ENCODE measurements at regions not wholly inside any gene's neighbourhood (a gene's known extent, or its start where the extent isn't known, plus 50 kb on each side); places are given as distances from the start of the nearest gene placed in this dataset.
A peak's percentile ranks its signal among the peaks of the same experiment; 100 is the strongest.
"Not testable (repeated sequence)": the region's sequence is repeated elsewhere in the genome, so short reads cannot be mapped to it uniquely, and the experiment has no call there.

DNA sequence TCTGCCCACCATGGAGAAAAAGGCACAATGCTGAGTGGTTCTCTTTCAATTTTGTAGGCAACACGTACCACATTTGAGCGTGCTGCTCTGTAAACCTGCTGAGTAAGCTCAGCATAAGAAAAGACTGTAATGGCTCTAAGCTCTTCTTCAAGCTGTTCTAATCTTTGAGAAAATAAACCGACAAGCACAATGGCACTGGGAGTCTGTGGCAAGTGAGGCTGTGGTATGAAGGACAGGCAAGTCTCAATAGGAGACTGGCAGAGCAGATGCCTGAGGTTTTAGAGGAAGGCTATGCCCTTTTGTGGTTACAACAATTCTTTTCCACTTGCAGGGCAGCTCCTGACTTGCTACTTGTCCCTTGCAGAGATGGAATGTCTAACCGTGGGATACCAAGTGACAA, 136.7 kb upstream of the EXOC2 start:
- Mint-ChIP-seq H3K4me3 (no peak overlapping the region), H3K27me3 (peaks cover 56% of the 10 kb centered on the region), H3K4me1 (peaks cover 9% of the 10 kb centered on the region), H3K9me3 (peaks cover 37 to 50% of the 10 kb centered on the region in 2 donors), H3K27ac (no peak overlapping the region)
- ATAC-seq (no peak), DNase-seq (no peak)

DNA sequence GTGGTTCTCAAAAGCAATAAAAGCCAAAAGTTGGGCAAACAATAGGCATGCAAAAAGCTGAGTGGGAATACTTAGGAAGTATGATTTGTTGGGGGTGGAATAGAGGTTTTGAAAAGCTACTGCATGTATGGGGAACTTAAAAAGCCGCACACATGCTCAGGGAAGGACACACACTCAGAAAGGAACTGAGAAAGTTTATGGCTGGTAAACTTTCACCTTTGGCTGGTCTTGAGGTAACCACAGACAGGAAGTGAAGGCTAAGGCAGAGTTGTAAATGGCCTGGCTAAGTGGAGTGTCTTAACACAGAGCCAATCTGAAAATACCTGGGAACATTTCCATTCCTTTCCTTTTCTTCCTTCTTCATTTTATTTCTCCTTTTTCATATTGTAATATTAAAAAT, 134.5 kb upstream of the EXOC2 start:
- no peak overlapping the region for H3K4me3 Mint-ChIP-seq
- no peak overlapping the region for H3K27ac Mint-ChIP-seq
- peaks cover 26 to 42% of the 10 kb centered on the region in 2 donors for H3K9me3 Mint-ChIP-seq
- peak; percentile 71 for ATAC-seq
- peaks cover 9% of the 10 kb centered on the region for H3K4me1 Mint-ChIP-seq
- peaks cover 57% of the 10 kb centered on the region for H3K27me3 Mint-ChIP-seq
- DNase-seq, result no peak

DNA sequence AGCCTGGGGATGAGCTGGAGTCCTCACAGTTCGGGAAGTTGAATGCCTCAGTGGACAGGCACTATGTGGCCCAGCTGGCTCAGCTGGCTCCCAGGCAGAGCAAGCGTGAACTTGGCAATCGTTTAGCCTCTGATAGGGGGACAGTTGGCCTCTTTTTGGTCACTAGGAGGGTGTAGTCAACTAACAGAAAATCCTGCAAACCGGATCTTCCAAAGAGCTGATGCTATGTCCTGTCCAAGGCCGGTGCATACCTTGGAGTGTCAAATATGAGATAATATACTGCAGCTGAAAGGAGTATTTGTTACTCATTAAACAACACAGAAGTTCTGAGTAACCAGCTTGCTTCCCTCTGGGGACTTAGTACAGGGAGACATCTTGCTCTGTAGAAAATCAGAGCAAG, 126.2 kb upstream of the EXOC2 start:
- H3K4me3 Mint-ChIP-seq, result no peak overlapping the region
- ATAC-seq (no peak), DNase-seq (no peak)
- peaks cover 42% of the 10 kb centered on the region for H3K4me1 Mint-ChIP-seq
- H3K27me3 Mint-ChIP-seq, result peaks cover 17% of the 10 kb centered on the region
- H3K9me3 Mint-ChIP-seq, result no peaks in the 10 kb centered on the region
- H3K27ac Mint-ChIP-seq, result no peak overlapping the region

DNA sequence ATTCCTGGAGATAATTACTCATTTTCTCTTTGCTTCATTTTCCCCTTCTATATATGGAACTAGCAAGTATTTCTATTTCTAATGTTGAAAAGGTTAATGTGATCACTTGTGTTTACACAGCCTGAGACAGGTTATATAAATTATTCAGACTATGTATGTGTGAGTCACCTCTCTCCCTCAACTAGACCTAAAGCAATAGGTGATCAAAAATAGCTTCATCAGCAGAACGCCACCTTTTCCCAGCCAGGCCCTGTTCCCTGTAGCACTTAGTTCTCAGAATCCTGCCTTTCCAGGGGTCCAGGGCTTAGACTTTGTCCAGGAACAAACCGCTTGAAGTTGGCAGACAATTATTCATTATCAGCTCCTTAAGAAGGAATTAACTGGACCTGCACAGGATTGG, 125.3 kb upstream of the EXOC2 start:
- DNase-seq (no peak), ATAC-seq (no peak)
- Mint-ChIP-seq H3K9me3 (no peaks in the 10 kb centered on the region), H3K4me3 (no peak overlapping the region), H3K4me1 (peaks cover 42% of the 10 kb centered on the region), H3K27ac (no peak overlapping the region), H3K27me3 (peaks cover 17% of the 10 kb centered on the region)

DNA sequence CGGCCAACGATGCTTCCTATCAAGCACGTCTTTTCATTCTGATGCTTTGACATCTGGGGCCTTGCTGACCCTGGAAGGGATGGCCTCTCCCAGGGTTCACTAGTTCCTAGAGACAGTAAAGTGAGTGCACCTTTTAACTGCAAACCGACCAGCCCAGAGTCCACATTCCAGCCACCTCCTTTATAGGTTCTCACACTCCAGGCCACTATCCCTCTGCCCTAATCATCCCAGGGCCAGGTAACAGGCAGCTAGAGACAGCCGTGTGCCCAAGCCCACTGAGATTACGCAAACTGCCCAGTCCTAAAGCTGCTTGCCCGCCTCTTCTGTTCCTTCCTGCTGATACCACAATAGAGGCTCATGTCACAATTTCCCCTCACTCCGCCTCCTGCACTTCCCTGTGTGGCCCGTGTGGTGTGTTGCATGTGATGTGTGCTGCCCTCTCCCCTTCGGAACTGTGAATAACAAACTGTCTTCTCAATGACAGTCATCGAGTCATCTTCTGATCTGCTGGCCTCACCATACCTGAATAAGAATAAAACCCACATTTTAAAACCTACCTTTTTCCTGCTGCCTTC, 123.7 kb upstream of the EXOC2 start:
- ATAC-seq, result peak; percentile 99
- DNase-seq, result peak; percentile 40 to 77
- Mint-ChIP-seq H3K4me3 (peak overlapping the region in 1 of 2 donors; percentile 3), H3K9me3 (no peaks in the 10 kb centered on the region), H3K4me1 (peaks cover 42% of the 10 kb centered on the region), H3K27ac (peak overlapping the region in 1 of 2 donors; percentile 20), H3K27me3 (peaks cover 8% of the 10 kb centered on the region)

DNA sequence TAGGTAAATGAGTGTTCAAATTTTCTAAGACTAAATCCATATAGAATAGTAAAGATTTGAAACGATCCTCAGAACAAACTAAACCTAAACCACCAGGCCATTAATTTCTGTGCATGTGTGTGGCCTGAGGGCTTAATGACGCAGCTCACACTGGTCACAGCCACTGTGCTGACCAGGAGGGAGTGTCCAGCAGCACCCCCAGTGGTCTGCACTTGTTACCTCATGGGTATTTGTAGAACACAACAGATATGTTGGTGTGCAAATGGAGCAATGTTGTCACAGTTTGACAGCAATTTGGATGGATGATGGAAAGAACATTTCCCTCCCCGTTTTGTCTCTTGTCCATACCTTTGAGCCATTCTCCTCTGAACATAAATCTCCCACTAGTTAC, 122.4 kb upstream of the EXOC2 start:
- Mint-ChIP-seq H3K9me3 (no peaks in the 10 kb centered on the region), H3K4me3 (no peak overlapping the region), H3K27ac (peak overlapping the region in 1 of 2 donors; percentile 34), H3K4me1 (peaks cover 42% of the 10 kb centered on the region), H3K27me3 (no peaks in the 10 kb centered on the region)
- no peak for ATAC-seq
- no peak for DNase-seq

DNA sequence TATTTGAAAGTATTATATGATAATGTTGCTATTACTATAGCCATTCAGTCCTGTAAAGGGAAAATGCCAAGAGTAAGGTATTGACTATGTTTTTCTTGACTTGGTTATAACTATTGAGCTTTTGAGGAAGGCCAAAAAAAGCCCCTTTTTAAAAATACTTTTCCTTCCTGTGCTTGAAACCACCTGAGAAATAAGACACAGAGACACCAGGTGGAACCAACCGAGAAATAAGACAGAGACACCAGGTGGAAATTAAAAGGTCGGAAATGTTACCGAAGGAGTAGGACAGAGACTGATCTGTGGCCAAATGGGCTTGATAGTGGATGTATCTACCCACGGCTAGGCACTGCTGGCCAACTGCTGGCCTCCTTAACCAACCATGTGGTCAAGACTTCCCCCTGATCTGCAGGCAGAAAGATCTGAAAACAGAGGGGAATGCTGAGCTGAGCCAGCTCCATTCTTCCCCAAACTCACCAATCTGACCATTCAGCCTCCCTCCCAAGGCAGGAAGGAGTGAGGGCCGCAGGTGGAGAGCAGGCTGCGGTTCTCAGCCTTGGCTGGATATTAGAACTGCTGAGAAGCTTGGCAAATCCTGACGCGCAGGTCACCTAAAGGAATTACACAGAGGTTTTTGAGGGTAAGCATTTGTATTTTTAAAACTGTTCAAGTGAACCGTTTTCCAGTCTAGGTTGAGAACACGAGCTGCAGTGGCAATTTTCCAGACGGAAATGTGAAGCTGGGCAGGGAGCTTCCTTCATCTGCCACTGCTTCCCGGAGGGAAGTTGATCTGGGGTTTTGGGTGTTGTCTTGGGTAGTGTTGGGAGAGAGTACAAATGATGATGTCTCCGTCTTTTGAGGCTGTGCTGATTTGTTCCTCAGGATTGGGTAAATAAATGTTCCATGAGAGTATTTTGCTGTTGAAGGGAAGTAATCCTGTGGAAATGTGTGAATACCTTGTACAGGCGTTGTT, 121.7 kb upstream of the EXOC2 start:
- DNase-seq (no peak), ATAC-seq (no peak)
- H3K27ac Mint-ChIP-seq, result peak overlapping the region in 1 of 2 donors; percentile 34
- H3K27me3 Mint-ChIP-seq, result no peaks in the 10 kb centered on the region
- no peaks in the 10 kb centered on the region for H3K9me3 Mint-ChIP-seq
- no peak overlapping the region for H3K4me3 Mint-ChIP-seq
- H3K4me1 Mint-ChIP-seq, result peaks cover 42% of the 10 kb centered on the region

DNA sequence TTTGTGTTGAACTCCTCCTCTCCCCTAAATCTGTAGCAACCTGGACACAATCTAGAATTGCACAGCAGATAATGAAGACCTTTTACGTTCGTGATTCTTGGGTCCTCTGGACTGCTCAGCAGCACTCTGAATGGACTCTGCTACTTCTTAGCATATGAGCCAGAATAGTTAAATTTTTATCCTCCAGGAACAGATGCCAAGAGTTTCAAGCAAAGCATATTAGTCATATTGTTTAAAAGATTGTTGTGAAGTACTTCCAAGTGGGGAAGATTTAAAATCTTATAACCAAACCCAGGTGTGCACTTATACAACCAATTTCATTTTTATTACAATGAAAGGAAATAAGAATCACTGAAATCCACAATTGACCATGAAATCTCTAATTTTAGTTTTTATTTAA, 118.9 kb upstream of the EXOC2 start:
- Mint-ChIP-seq H3K9me3 (no peaks in the 10 kb centered on the region), H3K4me3 (no peak overlapping the region), H3K27ac (no peak overlapping the region), H3K27me3 (no peaks in the 10 kb centered on the region), H3K4me1 (peaks cover 20% of the 10 kb centered on the region)
- ATAC-seq (no peak), DNase-seq (no peak)

DNA sequence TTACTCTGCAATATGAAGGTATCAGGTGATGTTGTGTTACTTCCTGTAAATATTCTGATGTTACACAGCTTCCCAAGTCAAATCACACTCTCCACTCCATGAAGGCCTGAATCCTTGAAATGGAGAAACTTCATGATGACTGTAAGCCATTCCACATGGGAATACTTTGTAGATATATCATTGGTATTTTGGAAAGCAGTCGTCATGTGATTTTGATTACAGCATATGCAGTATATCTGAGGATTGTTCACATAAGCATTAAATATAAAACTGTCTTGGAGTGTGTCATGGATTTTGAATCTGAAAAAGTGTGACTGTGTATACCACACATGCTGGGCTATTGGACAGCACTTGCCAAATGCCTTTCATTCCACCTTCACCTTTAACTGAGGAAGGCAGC, 118.3 kb upstream of the EXOC2 start:
- no peak for ATAC-seq
- no peaks in the 10 kb centered on the region for H3K9me3 Mint-ChIP-seq
- no peak overlapping the region for H3K27ac Mint-ChIP-seq
- peaks cover 14% of the 10 kb centered on the region for H3K4me1 Mint-ChIP-seq
- no peaks in the 10 kb centered on the region for H3K27me3 Mint-ChIP-seq
- no peak for DNase-seq
- no peak overlapping the region for H3K4me3 Mint-ChIP-seq

DNA sequence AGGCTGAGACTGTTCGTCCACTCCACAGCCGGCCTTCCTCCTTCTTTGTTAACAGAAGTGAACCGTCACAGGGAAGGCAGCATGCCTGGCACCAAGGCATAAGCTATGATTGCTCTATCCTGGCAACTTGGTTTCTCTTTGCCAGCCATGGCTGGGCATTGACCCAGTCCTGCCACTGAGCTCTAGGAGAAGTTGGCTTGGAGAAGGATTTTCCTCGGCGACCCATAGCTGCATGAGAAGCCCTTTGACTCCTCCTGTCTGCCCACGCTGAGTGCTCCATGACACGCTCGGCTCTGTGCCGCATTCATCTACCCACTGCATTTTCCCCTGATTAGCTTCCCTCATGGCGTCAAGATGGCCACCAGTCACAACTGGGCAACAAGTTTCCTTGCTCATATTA, 111.8 kb upstream of the EXOC2 start:
- DNase-seq (no peak), ATAC-seq (no peak)
- Mint-ChIP-seq H3K4me1 (no peaks in the 10 kb centered on the region), H3K27ac (no peak overlapping the region), H3K27me3 (peaks cover 10% of the 10 kb centered on the region), H3K4me3 (no peak overlapping the region), H3K9me3 (no peaks in the 10 kb centered on the region)

DNA sequence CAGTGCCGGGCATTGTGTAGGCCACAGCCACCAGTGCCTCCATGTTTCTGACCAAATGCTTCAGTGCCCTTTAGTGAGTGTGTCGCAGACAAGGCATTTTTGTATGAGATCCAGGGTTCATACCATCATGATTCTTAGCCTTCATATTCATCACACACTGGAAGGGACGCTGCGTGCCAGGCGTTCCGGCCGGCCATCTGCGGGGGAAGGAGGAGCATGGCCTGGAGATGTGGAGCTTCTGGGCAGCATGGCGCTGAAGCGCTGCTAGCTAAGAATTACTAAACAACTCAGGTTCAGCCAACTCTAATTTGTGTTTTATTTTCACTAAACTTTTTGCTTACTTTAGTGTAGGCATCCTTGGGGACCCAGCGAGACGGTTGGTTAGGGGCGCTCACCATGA, 111.4 kb upstream of the EXOC2 start:
- H3K4me3 Mint-ChIP-seq, result no peak overlapping the region
- DNase-seq, result no peak
- no peak for ATAC-seq
- no peak overlapping the region for H3K27ac Mint-ChIP-seq
- H3K27me3 Mint-ChIP-seq, result peaks cover 15% of the 10 kb centered on the region
- no peaks in the 10 kb centered on the region for H3K4me1 Mint-ChIP-seq
- no peaks in the 10 kb centered on the region for H3K9me3 Mint-ChIP-seq

DNA sequence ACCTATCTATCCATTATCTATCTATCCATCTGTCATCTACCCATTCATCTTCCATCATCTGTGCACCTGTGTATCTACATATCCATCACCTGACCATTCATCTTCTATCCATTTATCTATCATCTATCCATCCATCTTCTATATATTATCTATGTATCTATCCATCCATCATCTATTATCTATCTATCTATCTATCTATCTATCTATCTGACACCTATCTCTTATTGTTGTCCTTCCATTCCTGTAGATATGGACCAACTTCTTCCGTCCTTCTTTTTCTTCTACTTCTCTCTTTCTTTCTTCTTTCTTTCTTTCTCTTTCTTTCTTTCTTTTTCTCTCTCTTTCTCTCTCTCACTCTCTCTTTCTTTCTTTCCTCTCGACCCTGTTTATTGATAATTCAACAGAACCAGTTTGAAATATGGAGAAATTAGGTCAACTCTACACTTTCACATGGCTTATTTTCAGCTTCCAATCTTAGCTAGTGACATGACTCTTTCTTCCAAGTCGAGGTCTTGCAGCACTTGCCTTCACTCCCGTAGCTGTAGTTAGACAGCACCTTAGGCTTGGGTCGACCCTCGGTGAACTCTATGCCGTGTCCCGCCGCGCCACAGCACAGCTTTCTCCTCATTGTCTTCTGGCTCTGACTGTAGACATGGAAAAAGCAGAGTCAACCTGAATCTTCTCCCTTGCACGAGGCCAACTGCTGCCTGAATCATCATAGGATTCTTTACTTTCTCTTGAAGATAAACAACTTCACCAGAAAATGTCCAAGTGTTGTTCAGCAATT, 110.4 kb upstream of the EXOC2 start:
- no peaks in the 10 kb centered on the region for H3K9me3 Mint-ChIP-seq
- H3K4me1 Mint-ChIP-seq, result no peaks in the 10 kb centered on the region
- ATAC-seq (no peak), DNase-seq (no peak)
- peak overlapping the region in 1 of 2 donors; percentile 75 for H3K27ac Mint-ChIP-seq
- no peak overlapping the region for H3K4me3 Mint-ChIP-seq
- peaks cover 19% of the 10 kb centered on the region for H3K27me3 Mint-ChIP-seq

DNA sequence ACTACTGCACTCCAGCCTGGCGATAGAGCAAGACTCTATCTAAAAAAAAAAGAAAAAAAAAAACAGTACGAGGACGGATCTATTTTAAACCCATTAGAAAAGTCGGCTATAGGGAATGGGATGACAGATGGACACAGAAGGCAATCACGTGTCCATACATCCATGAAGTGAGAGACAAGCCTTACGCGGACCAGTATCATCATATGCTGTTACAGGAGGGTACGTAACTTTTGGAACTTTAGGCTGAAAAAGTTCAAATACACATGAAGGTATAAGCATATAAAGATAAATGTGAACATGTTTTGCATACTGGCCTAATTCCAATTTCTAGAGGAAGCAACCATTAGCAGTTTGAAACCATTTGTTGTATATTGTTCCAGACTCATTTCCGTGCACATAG, 109.8 kb upstream of the EXOC2 start:
- Mint-ChIP-seq H3K9me3 (no peaks in the 10 kb centered on the region), H3K27me3 (peaks cover 26% of the 10 kb centered on the region), H3K4me3 (no peak overlapping the region), H3K27ac (no peak overlapping the region), H3K4me1 (no peaks in the 10 kb centered on the region)
- DNase-seq (no peak), ATAC-seq (no peak)

DNA sequence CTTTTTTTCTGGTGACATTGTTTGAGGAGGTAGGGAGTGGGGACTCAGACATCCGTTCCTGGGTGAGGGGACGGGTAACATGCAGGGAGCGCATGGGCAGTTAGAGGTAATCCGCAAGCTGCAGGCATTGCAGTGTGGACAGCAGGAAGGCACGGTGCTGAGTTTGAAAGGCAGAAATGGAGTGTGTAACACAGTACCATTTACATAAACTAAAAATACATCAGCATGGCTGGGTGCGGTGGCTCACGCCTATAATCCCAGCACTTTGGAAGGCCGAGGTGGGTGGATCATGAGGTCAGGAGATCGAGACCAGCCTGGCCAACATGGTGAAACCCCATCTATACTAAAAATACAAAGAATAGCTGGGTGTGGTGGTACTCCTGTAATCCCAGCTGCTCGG, 109.3 kb upstream of the EXOC2 start:
- not testable (repeated sequence) for H3K9me3 Mint-ChIP-seq, H3K4me3 Mint-ChIP-seq, DNase-seq, H3K27ac Mint-ChIP-seq, H3K4me1 Mint-ChIP-seq, ATAC-seq
- peaks cover 31% of the 10 kb centered on the region for H3K27me3 Mint-ChIP-seq

DNA sequence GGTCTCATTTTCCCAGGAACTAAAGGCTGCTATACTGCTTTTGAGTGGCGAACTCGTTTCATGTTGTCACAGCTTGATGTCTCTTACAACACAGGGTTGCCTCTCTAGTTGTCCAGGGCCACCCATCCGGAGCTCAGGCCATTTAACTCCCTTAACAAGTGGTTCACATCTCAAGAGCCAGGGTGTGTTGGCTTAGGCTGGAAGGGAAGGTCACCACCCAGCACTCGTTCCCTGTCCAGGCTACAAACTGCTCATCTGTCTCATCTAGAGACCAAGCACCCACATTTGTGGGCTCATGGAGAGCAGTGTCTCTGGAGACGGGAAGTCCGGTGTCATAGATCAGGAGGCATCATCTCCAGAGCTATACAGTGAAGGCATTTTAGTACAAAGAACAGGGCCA, 106.8 kb upstream of the EXOC2 start:
- Mint-ChIP-seq H3K9me3 (no peaks in the 10 kb centered on the region), H3K27ac (no peak overlapping the region), H3K4me3 (no peak overlapping the region), H3K4me1 (no peaks in the 10 kb centered on the region), H3K27me3 (peaks cover 48% of the 10 kb centered on the region)
- DNase-seq (no peak), ATAC-seq (no peak)
